ENCODE measurements at regions not wholly inside any gene's neighbourhood (a gene's known extent, or its start where the extent isn't known, plus 50 kb on each side); places are given as distances from the start of the nearest gene placed in this dataset.

DNA sequence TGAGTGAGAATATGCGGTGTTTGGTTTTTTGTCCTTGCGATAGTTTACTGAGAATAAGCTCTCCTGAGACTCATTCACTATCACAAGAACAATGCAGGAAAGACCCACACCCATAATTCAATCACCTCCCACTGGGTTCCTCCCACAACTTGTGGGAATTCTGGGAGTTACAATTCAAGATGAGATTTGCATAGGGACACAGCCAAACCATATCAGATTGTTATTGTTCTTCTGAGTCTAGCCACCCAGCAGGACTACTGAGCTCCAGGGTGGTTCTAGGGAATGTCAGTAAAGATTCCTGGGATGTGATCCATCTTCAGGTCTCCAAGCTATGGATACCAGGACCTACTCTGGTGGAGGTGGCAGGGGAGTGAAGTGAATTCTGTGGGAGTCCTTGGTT, 2075.1 kb upstream of the CDH9 start:
- DNase-seq = no peak

DNA sequence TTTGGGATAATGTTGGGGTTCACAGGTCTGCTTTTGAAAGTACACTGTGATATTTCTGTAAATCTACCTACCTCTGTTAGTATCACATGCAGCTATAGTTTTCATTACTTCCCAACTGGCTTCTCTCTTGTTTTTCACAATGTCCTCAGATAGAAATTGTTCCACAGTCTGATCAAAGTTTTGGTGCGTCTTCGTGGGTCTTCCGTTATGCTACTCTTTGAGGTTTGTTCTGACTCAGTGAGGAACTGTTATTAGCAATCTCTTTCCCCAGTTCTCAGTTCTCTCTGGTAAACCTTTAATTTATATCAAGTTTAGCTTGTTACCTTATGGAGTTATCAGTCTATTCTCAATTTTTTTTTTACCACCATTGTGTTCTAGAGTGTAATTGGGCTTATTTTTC, 2061.2 kb upstream of the CDH9 start:
- DNase-seq = no peak

DNA sequence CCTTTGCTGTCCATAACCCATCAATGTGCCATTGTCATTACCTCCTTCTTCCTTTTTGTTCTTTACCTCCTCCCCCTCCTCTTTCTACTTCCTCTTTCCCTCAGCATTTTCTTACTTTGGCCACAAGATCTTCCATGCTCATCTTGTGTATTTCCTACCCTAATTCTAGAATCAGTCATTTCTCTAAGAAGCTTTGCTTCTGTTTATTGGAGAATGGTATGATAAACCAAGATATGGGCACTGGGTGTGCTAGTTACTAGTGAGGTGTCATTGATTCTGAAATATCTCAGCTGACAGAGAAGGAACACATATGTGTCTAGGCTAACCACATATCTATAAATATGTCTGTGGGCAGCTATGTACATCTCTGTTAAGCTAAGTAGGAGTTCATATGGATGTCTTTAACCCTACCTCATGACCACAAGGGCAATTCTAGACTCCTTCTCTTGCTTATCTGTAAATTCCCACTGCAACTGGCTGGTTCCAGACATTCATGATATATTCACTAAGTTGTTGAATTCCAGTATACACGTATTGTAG, 2051.3 kb upstream of the CDH9 start:
- DNase-seq = no peak

DNA sequence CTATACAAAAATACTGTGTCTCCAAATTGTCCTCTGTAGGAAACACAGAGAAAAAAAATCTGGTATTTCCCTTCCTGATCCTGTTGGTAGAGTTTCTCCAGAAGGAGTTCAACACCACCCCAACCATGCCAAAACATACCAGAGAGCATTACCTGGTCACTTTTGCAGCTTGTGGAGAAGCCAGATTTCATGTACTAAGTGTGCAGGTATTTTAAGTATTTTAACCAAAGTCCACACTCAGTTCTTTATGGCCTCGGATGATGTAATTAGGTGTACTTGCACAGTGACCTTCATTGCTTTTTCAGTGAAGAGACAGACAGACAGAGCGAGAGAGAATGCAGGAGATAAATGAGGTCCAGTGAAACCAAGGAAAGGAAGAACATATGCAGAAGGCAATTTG, 2046.8 kb upstream of the CDH9 start:
- DNase-seq = no peak

DNA sequence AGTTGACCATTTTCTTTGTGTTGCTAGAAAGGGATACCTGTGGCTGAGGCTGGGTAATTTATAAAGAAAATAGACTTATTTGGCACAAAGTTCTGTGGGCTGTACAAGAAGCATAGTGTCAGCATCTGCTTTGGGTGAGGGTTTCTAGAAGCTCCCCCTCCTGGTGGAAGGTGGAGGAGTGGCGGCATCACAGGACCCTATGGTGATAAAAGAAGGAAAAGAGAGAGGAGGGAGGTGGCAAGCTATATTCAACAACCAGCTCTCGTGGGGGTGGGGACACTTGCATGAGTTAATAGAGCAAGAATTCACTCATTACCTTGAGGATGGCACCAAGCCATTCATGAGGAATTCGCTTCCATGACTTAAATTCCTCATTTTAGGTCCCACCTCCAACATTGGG, 2041.4 kb upstream of the CDH9 start:
- no peak for DNase-seq

DNA sequence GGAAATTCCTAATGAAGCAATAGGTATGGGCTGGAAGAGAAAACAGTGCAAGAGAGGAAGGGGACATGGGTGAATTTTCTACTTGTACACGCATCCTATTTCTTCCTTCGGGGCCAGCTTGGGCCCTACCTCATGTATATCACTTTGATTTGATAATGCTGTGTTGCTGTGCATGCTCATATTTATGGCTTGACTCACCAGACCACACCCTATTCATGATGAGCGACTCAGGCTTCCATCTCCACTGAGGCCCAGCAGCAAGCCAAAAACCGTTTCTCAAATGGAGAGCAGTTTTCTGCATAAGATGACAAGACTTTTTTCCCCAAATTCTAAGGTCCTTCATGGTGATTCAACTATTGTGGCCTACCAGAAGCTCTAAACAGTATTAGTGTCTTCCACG, 2039.1 kb upstream of the CDH9 start:
- no peak for DNase-seq

DNA sequence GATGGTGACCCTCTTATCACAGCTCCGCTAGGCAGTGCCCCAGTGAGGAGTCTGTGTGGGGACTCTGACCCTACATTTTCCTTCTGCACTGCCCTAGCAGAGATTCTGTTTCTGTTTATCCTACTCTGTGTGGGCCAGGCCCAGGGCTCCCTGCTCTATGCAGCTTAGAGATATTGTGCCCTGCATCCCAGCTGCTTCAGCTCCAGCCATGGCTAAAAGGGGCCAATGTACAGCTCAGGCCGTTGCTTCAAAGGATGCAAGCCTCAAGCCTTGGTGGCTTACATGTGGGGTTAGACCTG, 2030.7 kb upstream of the CDH9 start:
- DNase-seq = no peak

DNA sequence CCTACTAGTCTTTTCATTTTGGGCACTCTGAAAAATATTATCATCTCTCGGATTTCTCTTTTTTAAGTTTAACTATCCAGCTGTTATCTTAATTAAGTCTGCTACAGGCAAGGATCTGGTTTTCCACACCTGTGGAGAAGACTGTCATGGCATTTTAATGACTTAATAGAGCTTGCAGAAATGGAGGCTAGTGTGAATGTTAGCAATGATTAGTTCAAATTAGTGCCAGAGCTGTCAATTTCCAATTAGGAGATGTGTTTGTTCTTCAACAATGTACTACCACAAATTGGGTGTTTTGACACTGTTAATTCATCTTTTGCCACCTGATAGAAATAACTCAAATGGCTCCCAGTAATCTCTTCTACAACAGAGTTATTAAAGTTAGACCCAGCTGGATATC, 2023.0 kb upstream of the CDH9 start:
- no peak for DNase-seq

DNA sequence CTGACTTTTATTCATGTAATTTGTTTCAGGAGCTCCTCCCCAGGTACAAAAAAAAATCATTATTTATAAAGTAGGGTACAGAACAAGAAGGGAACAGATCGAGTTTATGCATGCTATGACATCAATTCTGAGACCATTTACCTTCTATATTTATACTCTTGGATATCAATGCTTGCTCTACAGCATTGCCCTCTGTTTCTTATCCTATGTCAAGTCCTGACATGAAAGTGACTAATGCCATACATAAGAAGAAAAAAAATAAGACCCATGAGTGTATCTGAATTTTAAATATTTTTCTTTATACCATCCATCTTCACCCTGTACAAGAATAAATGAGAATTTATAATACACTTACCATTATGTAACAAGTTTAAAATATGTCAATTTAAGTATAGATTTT, 2016.3 kb upstream of the CDH9 start:
- no peak for DNase-seq

DNA sequence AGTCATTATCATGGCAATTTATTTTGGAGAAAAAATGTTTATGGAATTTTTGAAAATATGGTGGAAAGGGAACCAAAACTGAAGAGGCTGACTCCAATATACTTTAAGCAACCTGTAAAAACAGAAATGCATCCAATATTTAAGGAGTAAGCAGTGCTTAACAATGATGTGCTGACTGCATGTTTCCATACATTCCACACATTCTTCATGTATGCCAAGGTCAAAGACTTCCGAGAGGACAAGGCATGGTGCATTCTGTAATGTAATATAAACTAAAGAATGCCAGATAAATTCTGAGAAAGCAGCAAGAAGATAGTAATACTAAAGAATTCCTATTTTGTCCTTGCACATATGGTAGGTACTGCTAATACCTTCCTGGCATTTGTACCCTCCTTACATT, 2015.9 kb upstream of the CDH9 start:
- no peak for DNase-seq

DNA sequence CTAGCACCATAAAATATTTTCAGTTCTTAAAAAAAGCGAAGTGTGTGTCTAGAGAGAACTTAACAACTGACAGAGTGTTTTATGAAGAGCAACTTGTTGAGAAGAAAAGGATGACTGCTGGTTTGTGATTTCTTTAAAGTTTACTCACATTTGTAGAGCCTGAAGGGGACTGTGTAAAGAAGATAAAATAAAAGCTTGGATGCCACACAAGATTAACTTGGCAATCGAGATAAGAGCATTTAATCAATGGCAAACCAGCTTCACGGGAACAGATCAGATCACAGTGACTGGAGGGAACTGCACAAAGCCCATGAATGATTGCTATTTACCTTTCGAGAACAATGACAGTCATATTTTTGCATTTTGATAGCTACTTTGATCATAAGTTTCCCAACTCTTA, 2013.1 kb upstream of the CDH9 start:
- no peak for DNase-seq

DNA sequence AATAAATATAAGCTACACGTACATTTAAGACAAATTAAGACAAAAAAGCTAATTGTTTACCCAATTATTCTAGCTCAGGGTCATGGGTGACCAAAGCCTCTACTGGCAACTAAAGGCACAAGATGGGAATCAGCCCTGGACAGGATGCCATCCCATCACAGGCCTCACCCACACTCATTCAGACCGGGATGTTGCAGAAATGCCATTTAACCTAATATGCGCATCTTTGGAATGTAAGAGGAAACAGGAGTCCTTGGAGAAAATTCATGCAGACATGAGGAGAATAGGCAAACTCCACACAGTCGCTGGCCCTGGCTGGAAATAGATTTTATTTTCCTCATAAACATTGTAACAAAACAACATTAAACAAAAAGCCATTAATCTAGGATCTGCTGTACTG, 2003.8 kb upstream of the CDH9 start:
- DNase-seq = no peak

DNA sequence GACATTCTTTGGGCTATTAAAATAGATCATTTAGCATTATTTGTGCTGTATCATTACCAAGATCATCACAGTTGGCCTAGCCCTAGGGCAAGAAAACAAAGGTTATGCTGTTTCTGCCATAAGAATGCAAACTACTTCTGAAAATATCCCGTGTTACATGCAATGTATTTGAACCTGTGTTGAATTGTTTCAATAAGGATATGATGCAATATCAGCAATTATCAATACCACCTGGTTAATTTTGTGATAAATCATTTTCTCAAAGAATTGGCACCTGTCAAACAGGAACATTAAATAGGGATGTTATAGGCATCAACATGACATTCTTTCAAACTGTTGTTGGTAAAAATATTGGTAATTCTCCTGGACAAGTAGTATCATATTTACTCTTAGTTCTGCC, 2002.0 kb upstream of the CDH9 start:
- no peak for DNase-seq

DNA sequence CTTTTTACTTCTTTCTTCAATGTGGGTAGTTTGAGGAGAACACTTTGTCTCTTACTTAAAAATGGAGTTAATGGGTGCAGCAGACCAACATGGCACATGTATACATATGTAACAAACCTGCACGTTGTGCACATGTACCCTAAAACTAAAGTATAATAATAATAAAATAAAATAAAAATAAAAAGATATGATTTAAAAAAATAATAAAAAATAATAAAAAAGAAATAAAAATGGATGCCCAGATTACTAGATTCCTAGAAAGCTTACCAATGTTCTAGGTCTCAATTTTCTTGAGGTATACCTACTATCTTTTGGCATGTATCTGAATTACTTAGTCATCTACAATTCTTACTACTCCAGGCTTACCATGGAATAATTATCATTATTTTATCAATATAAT, 2001.6 kb upstream of the CDH9 start:
- no peak for DNase-seq

DNA sequence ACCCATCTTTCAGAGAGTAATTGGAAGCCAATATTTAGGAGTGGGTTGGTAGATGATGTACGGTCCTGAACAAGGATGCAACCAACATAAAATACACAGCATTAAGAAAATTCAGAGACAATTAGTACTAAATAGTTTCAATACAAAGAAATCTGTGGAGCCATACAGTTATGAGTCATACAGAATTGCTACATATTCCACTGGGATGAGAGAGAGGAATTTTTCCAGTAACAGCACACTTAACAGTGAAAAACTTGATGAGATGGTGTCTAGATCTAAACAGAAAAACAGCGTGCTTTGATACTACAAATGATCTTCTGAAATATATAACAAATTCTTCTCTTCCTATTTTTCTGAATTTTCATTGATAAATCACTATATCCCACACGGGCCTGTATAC, 1999.3 kb upstream of the CDH9 start:
- DNase-seq = no peak

DNA sequence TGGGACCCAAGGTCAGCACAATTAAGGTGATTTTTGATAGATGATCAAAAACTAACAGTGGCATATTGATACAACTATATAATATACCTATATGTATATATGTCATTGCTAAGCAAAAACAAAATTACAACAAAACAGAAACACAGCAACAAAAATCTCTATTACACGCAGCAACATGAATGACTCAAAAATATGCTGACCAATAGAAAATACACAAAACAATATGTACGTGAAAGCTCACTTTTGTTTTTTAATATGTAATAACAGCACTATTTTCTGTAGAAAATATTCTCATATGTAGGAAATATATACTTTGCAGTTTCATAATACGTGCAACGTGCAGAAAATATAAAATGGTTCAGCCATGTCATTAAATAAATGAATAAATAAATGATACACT, 1985.7 kb upstream of the CDH9 start:
- no peak for DNase-seq

DNA sequence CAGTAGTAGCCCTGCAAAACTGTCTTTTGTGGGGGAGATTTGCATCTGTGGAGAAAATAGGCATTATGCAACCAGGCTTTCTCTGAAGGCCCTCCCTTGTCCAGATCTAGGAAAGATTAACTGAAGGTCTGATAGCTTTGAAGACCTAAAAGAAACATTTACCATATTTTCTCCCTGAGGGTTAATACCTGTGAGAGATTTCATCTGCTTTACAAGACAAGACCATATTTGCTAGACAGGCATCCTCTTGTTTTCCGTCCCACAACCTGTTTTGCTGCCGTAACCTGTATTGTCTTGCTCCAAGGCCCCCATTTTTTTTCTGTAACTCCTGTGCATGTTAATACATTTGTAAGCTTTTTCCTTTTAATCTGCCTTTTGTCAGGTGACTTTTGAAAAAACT, 1985.2 kb upstream of the CDH9 start:
- no peak for DNase-seq

DNA sequence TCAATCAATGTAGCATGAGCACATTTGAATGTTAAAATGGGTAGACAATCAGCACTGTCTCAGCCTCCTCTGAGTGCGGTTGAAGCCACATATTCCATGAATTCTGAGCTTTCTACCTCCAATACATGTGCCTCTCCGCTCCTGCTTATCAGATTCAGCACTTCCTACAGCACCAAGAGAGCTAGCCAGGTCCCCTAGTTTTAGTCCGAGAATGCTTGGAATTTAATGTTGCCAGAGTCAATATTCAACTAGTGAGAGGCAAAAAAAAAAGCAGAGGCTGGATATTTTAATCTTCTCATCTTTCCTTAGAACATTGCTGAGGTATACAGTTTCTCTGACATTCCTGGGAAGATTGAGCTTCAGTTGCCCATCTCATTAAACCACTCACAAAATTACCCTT, 1979.1 kb upstream of the CDH9 start:
- no peak for DNase-seq

DNA sequence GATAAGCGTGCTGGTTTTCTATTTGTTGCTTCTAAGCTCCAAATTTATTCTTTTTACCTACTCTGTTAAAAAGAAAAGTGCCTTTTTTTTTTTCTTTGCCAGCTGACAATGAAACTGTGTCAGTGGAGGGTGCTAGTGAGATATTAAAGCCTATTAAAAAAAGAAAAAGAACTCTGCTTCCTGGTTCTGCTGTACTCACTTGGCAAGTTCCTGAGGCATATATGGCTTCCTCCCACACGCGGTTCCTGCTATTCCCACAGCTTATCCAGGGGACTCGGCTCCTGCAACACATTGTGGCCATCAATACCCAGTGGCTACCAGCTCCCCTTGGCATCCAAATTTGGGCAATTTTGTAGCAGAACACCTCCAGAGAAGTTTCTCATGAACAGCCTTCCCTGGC, 1977.7 kb upstream of the CDH9 start:
- no peak for DNase-seq

DNA sequence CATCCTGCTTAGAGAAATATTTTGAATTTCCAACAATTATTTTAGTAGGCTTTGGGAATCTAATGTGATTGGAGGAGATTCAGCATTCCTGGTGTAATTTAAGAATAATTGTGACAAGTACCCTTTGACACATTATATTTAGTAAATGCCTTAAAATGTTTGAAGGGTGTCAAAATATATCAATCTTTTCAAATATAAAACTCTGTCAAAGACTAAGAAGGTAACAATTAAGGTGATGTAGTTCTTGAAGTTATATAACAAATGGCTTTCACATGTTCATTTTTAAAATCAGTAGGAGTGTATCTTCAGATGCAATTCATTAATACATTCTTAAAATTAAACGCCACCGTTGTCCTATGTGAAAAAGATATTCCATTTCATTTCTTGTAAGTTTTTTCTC, 1977.1 kb upstream of the CDH9 start:
- no peak for DNase-seq

DNA sequence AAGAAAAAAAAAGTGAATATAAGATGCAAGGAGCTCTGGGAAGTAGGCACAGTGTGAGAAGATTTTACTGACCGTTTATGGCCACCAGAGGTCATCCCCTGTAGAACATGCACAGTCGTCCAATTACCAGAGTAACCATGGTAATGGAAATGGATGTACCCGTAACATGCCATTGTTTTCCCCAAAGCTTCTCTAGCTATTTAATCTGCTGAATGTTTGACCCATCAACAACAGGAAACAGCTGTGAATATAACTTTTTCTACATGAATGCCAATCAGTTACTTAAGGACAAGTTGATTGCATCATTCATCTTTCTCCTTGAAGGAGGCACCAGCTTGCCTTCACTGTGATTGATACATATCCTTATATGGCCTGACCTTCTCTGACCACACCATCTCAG, 1967.0 kb upstream of the CDH9 start:
- DNase-seq = no peak

DNA sequence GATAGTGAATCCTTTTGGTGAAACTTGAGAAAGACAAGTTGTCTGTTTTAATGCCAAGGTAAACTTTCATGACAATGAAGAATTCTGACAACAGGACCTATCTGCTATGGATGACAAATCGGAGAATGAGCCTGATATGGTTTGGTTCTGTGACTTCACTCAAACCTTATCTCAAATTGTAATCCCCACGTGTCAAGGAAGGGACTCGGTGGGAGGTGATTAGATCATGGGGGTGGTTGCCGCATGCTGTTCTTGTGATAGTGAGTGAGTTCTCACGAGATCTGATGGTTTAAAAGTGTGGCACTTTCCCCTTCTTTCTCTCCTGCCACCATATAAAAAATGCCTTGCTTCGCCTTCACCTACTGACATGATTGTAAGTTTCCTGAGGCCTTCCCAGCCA, 1964.1 kb upstream of the CDH9 start:
- DNase-seq = no peak

DNA sequence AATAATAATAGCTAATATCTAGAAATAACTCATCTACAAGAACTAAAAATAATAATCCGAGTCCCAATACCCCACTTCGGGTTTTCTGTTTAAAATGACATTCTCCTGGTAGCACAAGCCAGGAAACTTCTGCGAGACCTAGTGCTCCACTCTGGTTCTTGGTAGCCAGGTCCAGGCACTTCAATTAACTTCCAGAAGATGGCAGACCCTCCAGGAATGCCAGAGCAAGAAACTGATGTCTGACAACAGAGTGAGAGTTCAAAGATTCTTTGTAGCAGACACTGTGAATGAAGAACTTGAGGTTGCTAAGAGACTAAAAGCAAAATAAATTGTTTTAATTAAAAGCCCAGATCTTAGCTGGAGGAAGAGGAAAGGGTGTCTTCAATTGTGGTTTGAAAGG, 1963.3 kb upstream of the CDH9 start:
- no peak for DNase-seq

DNA sequence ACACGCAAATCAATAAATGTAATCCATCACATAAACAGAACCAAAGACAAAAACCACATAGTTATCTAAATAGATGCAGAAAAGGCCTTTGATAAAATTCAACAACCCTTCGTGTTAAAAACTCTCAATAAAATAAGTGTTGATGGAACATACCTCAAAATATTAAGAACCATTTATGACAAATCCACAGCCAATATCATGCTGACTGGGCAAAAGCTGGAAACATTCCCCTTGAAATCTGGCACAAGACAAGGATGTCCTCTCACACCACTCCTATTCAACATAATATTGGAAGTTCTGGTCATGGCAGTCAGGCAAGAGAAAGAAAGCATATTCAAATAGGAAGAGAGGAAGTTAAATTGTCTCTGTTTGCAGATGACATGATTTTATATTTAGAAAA, 1946.3 kb upstream of the CDH9 start:
- DNase-seq = no peak

DNA sequence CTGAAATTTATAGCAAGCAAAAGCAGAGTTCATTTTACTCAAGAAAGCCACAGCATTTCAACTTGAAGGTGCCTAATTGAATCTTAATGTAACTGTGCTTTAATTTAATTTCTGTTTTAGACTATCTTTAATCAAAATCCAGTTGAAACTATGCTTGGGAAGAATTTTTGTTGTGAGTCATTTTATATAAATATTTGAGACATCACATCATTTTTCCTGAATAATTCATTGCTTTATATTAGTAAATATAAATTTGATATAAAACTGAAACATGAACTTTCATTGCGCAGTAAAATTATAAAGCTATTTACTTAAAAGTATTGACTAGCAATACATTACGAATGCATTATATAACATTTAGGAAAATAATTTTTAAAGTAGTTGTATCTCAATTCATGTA, 1937.1 kb upstream of the CDH9 start:
- no peak for DNase-seq

DNA sequence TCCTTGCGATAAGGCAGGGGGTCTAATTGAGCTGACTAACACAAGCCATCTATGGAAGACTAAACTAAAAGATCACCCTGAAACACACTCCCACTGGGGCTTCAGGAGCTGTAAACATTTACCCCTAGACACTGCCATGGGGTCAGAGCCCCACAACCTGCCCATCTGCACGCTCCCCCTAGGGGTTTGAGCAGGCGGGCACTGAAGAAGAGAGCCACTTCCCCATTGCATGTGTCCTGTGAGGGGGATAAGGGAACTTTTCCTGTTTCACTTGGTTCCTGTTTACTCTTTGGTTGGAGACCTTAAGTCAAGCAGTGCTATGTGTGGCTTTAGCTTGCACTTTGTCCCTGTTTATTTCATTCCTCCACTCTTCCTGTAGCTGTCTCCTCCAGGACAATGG, 1929.5 kb upstream of the CDH9 start:
- DNase-seq = no peak

DNA sequence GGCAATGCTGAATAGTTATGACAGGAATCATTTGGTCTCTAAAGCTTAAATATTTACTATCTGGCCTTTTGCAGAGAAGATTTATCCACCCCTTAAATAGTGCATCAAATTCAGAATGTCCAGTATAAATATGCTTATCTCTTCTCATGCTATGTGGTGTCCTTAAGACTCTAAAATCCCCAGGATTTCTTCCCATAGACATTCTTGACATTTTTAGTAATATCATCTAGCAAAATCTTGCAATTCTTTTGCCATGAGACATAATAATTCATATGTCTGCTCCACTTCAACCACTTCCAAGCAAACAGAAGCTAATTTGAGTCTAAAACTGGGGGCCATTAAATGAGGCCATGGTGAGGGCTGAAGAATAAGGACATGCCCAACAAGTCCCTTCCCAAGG, 1923.4 kb upstream of the CDH9 start:
- no peak for DNase-seq
